ENCODE measurements at regions not wholly inside any gene's neighbourhood (a gene's known extent, or its start where the extent isn't known, plus 50 kb on each side); places are given as distances from the start of the nearest gene placed in this dataset.

GRCh38 chr7:156504006-156504405, 136.6 kb upstream of the RNF32 start (continued):
- TF ChIP-seq SNAPC4 (CRISPR knock-in tag; IDR thresholded peaks at IDR 0.05) (no peak), ZNF343 (CRISPR knock-in tag; IDR thresholded peaks at IDR 0.05) (no peak), ZNF180 (CRISPR knock-in tag; IDR thresholded peaks at IDR 0.05; ENCODE audit: borderline replicate concordance, low read depth) (no peak)

GRCh38 chr7:156503196-156503595, 137.4 kb upstream of the RNF32 start:
- peak; percentile 70; the same call in 2 of the 3 replicates for ATAC-seq
- no peak for DNase-seq (ENCODE audit: low spot score)
- H2AFZ ChIP-seq (ENCODE audit: low read length), result no peak overlapping the region
- H4K20me1 ChIP-seq (ENCODE audit: insufficient read depth, low read length), result no peaks in the 10 kb centered on the region
- no peak overlapping the region for H3K4me3 ChIP-seq (replicated peaks in 1 of 3; ENCODE audit: insufficient read depth in 1 of 3, low read depth in 2 of 3, low read length in 3 of 3)
- no peaks in the 10 kb centered on the region for H3K79me2 ChIP-seq (ENCODE audit: insufficient read depth, low read length)
- intact Hi-C loops (cut with micrococcal nuclease; ENCODE audit: unreplicated experiment), result no loop called here
- no peak overlapping the region for H3K27ac ChIP-seq (ENCODE audit: extremely low read length, insufficient read depth, low read length)
- H3K9me3 ChIP-seq (ENCODE audit: low read length), result no peaks in the 10 kb centered on the region
- in situ Hi-C loops (cut with HindIII; ENCODE audit: extremely low pct_ligation_motif_present, low pct_unique_long_range_greater_than_20kb), result no loop called here
- H3K9ac ChIP-seq (ENCODE audit: insufficient read depth, low read depth, low read length), result no peak overlapping the region
- BruUV-seq (replicated peaks), result no TSS peak
- no peak overlapping the region for H3K4me2 ChIP-seq (ENCODE audit: low read depth, low read length)
- no peaks in the 10 kb centered on the region for H3K27me3 ChIP-seq (ENCODE audit: control insufficient read depth in 1 of 2, insufficient read depth in 2 of 2, low read length in 2 of 2)
- no peak for FAIRE-seq
- H3K4me1 ChIP-seq (ENCODE audit: insufficient read depth, low read length), result peaks cover 18% of the 10 kb centered on the region
- peak; percentile 21; the same call in 1 of the 2 replicates for TF ChIP-seq CTCF (CRISPR knock-in tag; IDR thresholded peaks at IDR 0.05)
- peak; percentile 91 for TF ChIP-seq PRDM15 (CRISPR knock-in tag; IDR thresholded peaks at IDR 0.05)
- TF ChIP-seq ZMYM2 (CRISPR knock-in tag; IDR thresholded peaks at IDR 0.05), result no peak
- TF ChIP-seq MAFK (conservative IDR thresholded peaks at IDR 0.05 in 1 of 2, IDR thresholded peaks at IDR 0.05 in 1 of 2; ENCODE audit: low read length in 2 of 2), result peak; percentile 12 to 19; a peak in 1 of 4 replicates
- peak; percentile 56 for TF ChIP-seq STAG1 (CRISPR knock-in tag; IDR thresholded peaks at IDR 0.05)
- POLR2A ChIA-PET, result no interaction called here
- CTCF ChIA-PET (ENCODE audit: low intra/inter-chr PET ratio, low total read pairs), result no interaction called here
- H3K36me3 ChIP-seq (replicated peaks in 1 of 2; ENCODE audit: control insufficient read depth in 1 of 2, insufficient read depth in 2 of 2, low read length in 2 of 2), result no peaks in the 10 kb centered on the region
- 79% methylated on average over 7 of the region's 7 CpGs for WGBS (ENCODE audit: low lambda C conversion rate)

Data from HepG2 (cell line).